ENCODE measurements at regions not wholly inside any gene's neighbourhood (a gene's known extent, or its start where the extent isn't known, plus 50 kb on each side); places are given as distances from the start of the nearest gene placed in this dataset.

DNA sequence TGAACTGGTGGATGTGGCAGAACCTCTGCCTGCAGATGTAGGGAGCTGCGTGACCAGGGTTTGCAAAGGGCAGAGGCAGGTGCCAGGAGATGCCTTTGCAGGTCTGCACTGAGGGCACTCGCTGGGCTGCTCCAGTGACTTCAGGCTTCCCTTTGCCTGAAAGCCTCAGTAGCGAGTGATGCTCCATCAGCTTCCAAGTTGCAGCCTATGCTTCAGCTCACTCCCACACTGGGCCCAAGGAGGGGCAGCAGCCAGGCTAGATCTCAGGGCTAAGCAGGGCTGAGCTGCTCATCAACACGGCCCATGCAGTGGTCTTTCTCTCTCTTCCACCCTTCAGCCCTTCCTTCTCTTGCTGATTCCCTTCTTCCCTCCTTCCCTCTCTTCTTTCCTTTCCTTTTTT lies 78.3 kb upstream of the RGMA start:
- Histone ChIP-seq H3K9me3 (replicated peaks; ENCODE audit: control insufficient read depth, insufficient read depth, low read depth, low read length) (no peaks in the 10 kb centered on the region), H2AFZ (ENCODE audit: low read depth, low read length) (no peak overlapping the region), H3K27me3 (ENCODE audit: control insufficient read depth in 2 of 2, insufficient read depth in 2 of 2, low read length in 2 of 2) (peaks cover 3 to 21% of the 10 kb centered on the region in 2 experiments; a peak in 3 of 5 replicates), H3K4me3 (no peak overlapping the region), H3K4me1 (replicated peaks in 1 of 2; ENCODE audit: control insufficient read depth in 2 of 2, insufficient read depth in 2 of 2, low read length in 2 of 2) (no peaks in the 10 kb centered on the region), H3K9ac (ENCODE audit: insufficient read depth in 1 of 2, low read depth in 2 of 2, low read length in 2 of 2) (no peak overlapping the region), H3K79me2 (ENCODE audit: control insufficient read depth, insufficient read depth, low read length) (no peaks in the 10 kb centered on the region), H4K20me1 (replicated peaks; ENCODE audit: control insufficient read depth, insufficient read depth, low read length) (no peaks in the 10 kb centered on the region), H3K36me3 (ENCODE audit: control insufficient read depth, insufficient read depth, low read length) (no peaks in the 10 kb centered on the region), H3K4me2 (ENCODE audit: insufficient read depth, low read length) (no peak overlapping the region), H3K9me1 (ENCODE audit: control insufficient read depth, insufficient read depth, low read length) (no peaks in the 10 kb centered on the region), H3K27ac (ENCODE audit: extremely low read depth, low read depth, low read length) (no peak overlapping the region)
- DNase-seq (ENCODE audit: extremely low read depth in 1 of 4, low spot score in 3 of 4), result no peak
- intact Hi-C loops (cut with micrococcal nuclease) (no loop called here), in situ Hi-C loops (cut with MboI) (no loop called here)
- ChIA-PET POLR2A (interaction anchor here (0.6 kb wide), 1 partner anchor 18 kb away, joined by 6 read pairs; no protein-coding TSS in a partner anchor), CTCF (ENCODE audit: low intra/inter-chr PET ratio) (no interaction called here)
- ATAC-seq, result peak; percentile 50; the same call in 1 of the 3 replicates
- BruUV-seq (replicated peaks), result no TSS peak
- no peak for FAIRE-seq
- WGBS (ENCODE audit: insufficient coverage, low coverage, missing lambda C conversion rate), result 0% methylated on average over 3 of the region's 4 CpGs
- TF ChIP-seq ZNF830 (CRISPR knock-in tag; IDR thresholded peaks at IDR 0.05), result no peak
- TF ChIP-seq, protein P1, sequence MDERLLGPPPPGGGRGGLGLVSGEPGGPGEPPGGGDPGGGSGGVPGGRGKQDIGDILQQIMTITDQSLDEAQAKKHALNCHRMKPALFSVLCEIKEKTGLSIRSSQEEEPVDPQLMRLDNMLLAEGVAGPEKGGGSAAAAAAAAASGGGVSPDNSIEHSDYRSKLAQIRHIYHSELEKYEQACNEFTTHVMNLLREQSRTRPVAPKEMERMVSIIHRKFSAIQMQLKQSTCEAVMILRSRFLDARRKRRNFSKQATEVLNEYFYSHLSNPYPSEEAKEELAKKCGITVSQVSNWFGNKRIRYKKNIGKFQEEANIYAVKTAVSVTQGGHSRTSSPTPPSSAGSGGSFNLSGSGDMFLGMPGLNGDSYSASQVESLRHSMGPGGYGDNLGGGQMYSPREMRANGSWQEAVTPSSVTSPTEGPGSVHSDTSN (CRISPR knock-in tag; IDR thresholded peaks at IDR 0.05; ENCODE audit: low read depth), result no peak
- TF ChIP-seq, protein P1 (tag; conservative IDR thresholded peaks at IDR 0.05; ENCODE audit: low read depth), result no peak
- no peak for TF ChIP-seq E2F6 (IDR thresholded peaks at IDR 0.05; ENCODE audit: borderline replicate concordance in 1 of 2, extremely low read depth in 1 of 2, insufficient read depth in 1 of 2, insufficient read length in 1 of 2, low read depth in 1 of 2, low read length in 1 of 2, poor library complexity in 1 of 2, severe bottlenecking in 1 of 2)
- no peak for TF ChIP-seq CUX1 (CRISPR knock-in tag; IDR thresholded peaks at IDR 0.05)
- no peak for TF ChIP-seq ETS1 (conservative IDR thresholded peaks at IDR 0.05; ENCODE audit: control insufficient read depth, low read depth, low read length)
- no peak for TF ChIP-seq EWSR1 (IDR thresholded peaks at IDR 0.05; ENCODE audit: borderline replicate concordance, low read depth, partially characterized antibody)
- no peak for TF ChIP-seq ZNF184 (CRISPR knock-in tag; IDR thresholded peaks at IDR 0.05)
- TF ChIP-seq ZNF561 (CRISPR knock-in tag; conservative IDR thresholded peaks at IDR 0.05), result no peak
- no peak for TF ChIP-seq PTBP1 (IDR thresholded peaks at IDR 0.05; ENCODE audit: low read depth, low read length)
- TF ChIP-seq SIX5 (IDR thresholded peaks at IDR 0.05; ENCODE audit: borderline replicate concordance in 1 of 2, insufficient read depth in 1 of 2, low read depth in 1 of 2, low read length in 2 of 2), result no peak

Measured in K562 (cell line).